NCI-H187 treated with DMSO at 0.1 percent for 48 hours (cell line): ENCODE measurements at regions not wholly inside any gene's neighbourhood (a gene's known extent, or its start where the extent isn't known, plus 50 kb on each side); places are given as distances from the start of the nearest gene placed in this dataset.

Experiments used
- DNase-seq: peaks from one replicate; lab custom pipeline; 2025; lab: John Stamatoyannopoulos, UW

GRCh38 chr9:11722957-11723356, 970.2 kb upstream of the TYRP1 start:
- DNase-seq, result no peak

GRCh38 chr9:11726659-11727058, 966.5 kb upstream of the TYRP1 start:
- DNase-seq, result no peak

GRCh38 chr9:11735391-11735790, 957.8 kb upstream of the TYRP1 start:
- no peak for DNase-seq

- no peak for DNase-seq
Measured at GRCh38 chr9:11742471-11742870, 950.7 kb upstream of the TYRP1 start.

- no peak for DNase-seq
Measured at GRCh38 chr9:11743356-11743755, 949.8 kb upstream of the TYRP1 start.

GRCh38 chr9:11749396-11749795, 943.8 kb upstream of the TYRP1 start:
- DNase-seq, result no peak

- no peak for DNase-seq
Measured at GRCh38 chr9:11755951-11756350, 937.2 kb upstream of the TYRP1 start.

- DNase-seq, result no peak
Measured at GRCh38 chr9:11757408-11757807, 935.8 kb upstream of the TYRP1 start.

GRCh38 chr9:11758016-11758415, 935.2 kb upstream of the TYRP1 start:
- DNase-seq, result no peak

GRCh38 chr9:11779971-11780370, 913.2 kb upstream of the TYRP1 start:
- no peak for DNase-seq

GRCh38 chr9:11792870-11793269, 900.3 kb upstream of the TYRP1 start:
- DNase-seq, result no peak

GRCh38 chr9:11794984-11795383, 898.2 kb upstream of the TYRP1 start:
- no peak for DNase-seq

GRCh38 chr9:11805969-11806368, 887.2 kb upstream of the TYRP1 start:
- DNase-seq, result no peak

GRCh38 chr9:11821306-11821975, 871.7 kb upstream of the TYRP1 start:
- no peak for DNase-seq

- no peak for DNase-seq
Measured at GRCh38 chr9:11828201-11828600, 865.0 kb upstream of the TYRP1 start.

- no peak for DNase-seq
Measured at GRCh38 chr9:11833056-11833455, 860.1 kb upstream of the TYRP1 start.

GRCh38 chr9:11868795-11869194, 824.4 kb upstream of the TYRP1 start:
- no peak for DNase-seq

- DNase-seq, result no peak
Measured at GRCh38 chr9:11871852-11872251, 821.3 kb upstream of the TYRP1 start.

GRCh38 chr9:11872471-11872870, 820.7 kb upstream of the TYRP1 start:
- no peak for DNase-seq

GRCh38 chr9:11874414-11874813, 818.8 kb upstream of the TYRP1 start:
- no peak for DNase-seq

- DNase-seq, result no peak
Measured at GRCh38 chr9:11892401-11892800, 800.8 kb upstream of the TYRP1 start.

GRCh38 chr9:11893331-11893730, 799.9 kb upstream of the TYRP1 start:
- DNase-seq, result no peak

GRCh38 chr9:11894136-11894535, 799.0 kb upstream of the TYRP1 start:
- no peak for DNase-seq

GRCh38 chr9:11902610-11903009, 790.6 kb upstream of the TYRP1 start:
- no peak for DNase-seq

GRCh38 chr9:11915699-11916098, 777.5 kb upstream of the TYRP1 start:
- no peak for DNase-seq
